SK-N-SH (cell line): ENCODE measurements at regions not wholly inside any gene's neighbourhood (a gene's known extent, or its start where the extent isn't known, plus 50 kb on each side); places are given as distances from the start of the nearest gene placed in this dataset.

Experiments
- CTCF ChIA-PET: fragments of 300-600, 350-600 bp; formaldehyde crosslinking; extraction: SDS; loops from one replicate; lab custom pipeline; 2021; lab: Yijun Ruan, JAX
- POLR2A ChIA-PET: fragments of 350-600 bp; sonication (Branson Sonifier 250); formaldehyde crosslinking; extraction: SDS; loops from one replicate; lab custom pipeline; 2020; ENCODE audit warnings: antibody characterized with exemption, inconsistent platforms; lab: Yijun Ruan, JAX
- DNase-seq: peaks from one replicate; pipeline ENCODE4 v3.0.0; 2012
- H2AFZ ChIP-seq: fragments of 200-600 bp; sonication (generic); 2 replicates; pipeline ENCODE4 v1.8.1; 2016; ENCODE audit warnings: antibody characterized with exemption, mild to moderate bottlenecking, low read depth
- H3F3A ChIP-seq: fragments of 200-600 bp; sonication (generic); replicated peaks from 2 replicates; pipeline ENCODE3; 2016; ENCODE audit warnings: antibody characterized with exemption, mild to moderate bottlenecking; ENCODE audit not compliant: insufficient read depth
- H3K27ac ChIP-seq, 2 experiments: fragments of 200-500 bp in 1 of 2; fragments of 200-600 bp in 1 of 2; sonication (Bioruptor generic) in 1 of 2; sonication (generic), shearing (Covaris generic) in 1 of 2; 2 replicates each; pipeline versions ENCODE4 v1.5.1 to v1.6.1; 2014 to 2016; ENCODE audit warnings: low read depth in 2 of 2, inconsistent platforms in 1 of 2, low read length in 1 of 2, mild to moderate bottlenecking in 1 of 2, mixed read lengths in 1 of 2
- H3K27me3 ChIP-seq: fragments of 200-600 bp; sonication (generic), shearing (Covaris generic); 2 replicates; pipeline ENCODE4 v1.6.1; 2016; ENCODE audit warnings: mixed run types; ENCODE audit not compliant: insufficient read depth
- H3K36me3 ChIP-seq, 2 experiments: fragments of 200-500 bp in 1 of 2; fragments of 200-600 bp in 1 of 2; sonication (Bioruptor generic) in 1 of 2; sonication (generic) in 1 of 2; replicated peaks in 1 of 2; 2 replicates each; pipeline versions ENCODE3 to v1.5.1; 2014 to 2016; ENCODE audit warnings: low read length in 1 of 2, mild to moderate bottlenecking in 1 of 2; ENCODE audit not compliant: insufficient read depth in 2 of 2, control insufficient read depth in 1 of 2
- H3K4me1 ChIP-seq, 2 experiments: fragments of 200-500 bp in 1 of 2; fragments of 200-600 bp in 1 of 2; sonication (Bioruptor generic) in 1 of 2; sonication (generic), shearing (Covaris generic) in 1 of 2; 2 replicates each; pipeline versions ENCODE4 v1.5.1 to v1.6.1; 2014 to 2016; ENCODE audit warnings: low read depth in 1 of 2, low read length in 1 of 2, mixed run types in 1 of 2; ENCODE audit not compliant: insufficient read depth in 2 of 2, control insufficient read depth in 1 of 2
- H3K4me2 ChIP-seq: fragments of 200-600 bp; sonication (generic), shearing (Covaris generic); 2 replicates; pipeline ENCODE4 v1.6.1; 2017; ENCODE audit warnings: mixed run types
- H3K4me3 ChIP-seq, 2 experiments: fragments of 200-500 bp in 1 of 2; fragments of 200-600 bp in 1 of 2; sonication (Bioruptor generic) in 1 of 2; sonication (generic), shearing (Covaris generic) in 1 of 2; 2 replicates each; pipeline versions ENCODE4 v1.5.1 to v1.8.1; 2014 to 2016; ENCODE audit warnings: low read depth in 2 of 2, inconsistent platforms in 1 of 2, low read length in 1 of 2, mild to moderate bottlenecking in 1 of 2, mixed read lengths in 1 of 2, moderate library complexity in 1 of 2
- H3K79me2 ChIP-seq: fragments of 200-600 bp; sonication (generic); 2 replicates; pipeline ENCODE4 v1.8.1; 2017; ENCODE audit warnings: mild to moderate bottlenecking; ENCODE audit not compliant: insufficient read depth
- H3K9ac ChIP-seq: fragments of 200-600 bp; sonication (generic); 2 replicates; pipeline ENCODE4 v1.6.1; 2017; ENCODE audit warnings: mixed run types
- H3K9me2 ChIP-seq: fragments of 200-600 bp; sonication (generic); 2 replicates; pipeline ENCODE4 v1.6.1; 2017; ENCODE audit warnings: mixed run types
- H3K9me3 ChIP-seq: fragments of 200-600 bp; sonication (generic); 2 replicates; pipeline ENCODE4 v1.6.1; 2017; ENCODE audit warnings: mixed run types, mild to moderate bottlenecking, moderate library complexity
- H4K20me1 ChIP-seq: fragments of 200-600 bp; sonication (generic); 2 replicates; pipeline ENCODE4 v1.6.1; 2017; ENCODE audit warnings: mild to moderate bottlenecking, mixed run types; ENCODE audit not compliant: insufficient read depth
- EZH2phosphoT487 ChIP-seq: fragments of 200-600 bp; sonication (generic); IDR thresholded peaks from 2 replicates; pipeline ENCODE4 v1.6.1; 2017; ENCODE audit warnings: low read depth, mixed run types, mild to moderate bottlenecking, antibody characterized with exemption, moderate library complexity, borderline replicate concordance
- FOSL2 ChIP-seq: IDR thresholded peaks from 2 replicates; pipeline ENCODE4 v1.4.0; 2012; ENCODE audit warnings: low read depth, mild to moderate bottlenecking, moderate library complexity, borderline replicate concordance
- FOXJ3 ChIP-seq: sonication (generic); formaldehyde crosslinking; IDR thresholded peaks from 2 replicates; pipeline ENCODE4 v1.5.1; 2020; ENCODE audit warnings: mild to moderate bottlenecking, missing genetic modification reagents
- GABPA ChIP-seq: IDR thresholded peaks from 2 replicates; pipeline ENCODE4 v1.4.0; 2012; ENCODE audit warnings: low read depth, mild to moderate bottlenecking
- MXI1 ChIP-seq: IDR thresholded peaks from 2 replicates; pipeline ENCODE4 v1.6.1; 2012; ENCODE audit warnings: mild to moderate bottlenecking, low read depth, low read length, improper control_type of control experiment
- NRF1 ChIP-seq: IDR thresholded peaks from 2 replicates; pipeline ENCODE4 v1.6.1; 2012; ENCODE audit warnings: low read depth, mild to moderate bottlenecking, low read length
- POLR2AphosphoS5 ChIP-seq: IDR thresholded peaks from 2 replicates; pipeline ENCODE4 v1.6.1; 2012; ENCODE audit warnings: low read depth, low read length
- RAD21 ChIP-seq: IDR thresholded peaks from 2 replicates; pipeline ENCODE4 v1.6.1; 2012; ENCODE audit warnings: mild to moderate bottlenecking, low read length
- RFX5 ChIP-seq: IDR thresholded peaks from 2 replicates; pipeline ENCODE4 v1.6.1; 2012; ENCODE audit warnings: mild to moderate bottlenecking, improper control_type of control experiment, low read length
- RXRA ChIP-seq: IDR thresholded peaks from 2 replicates; pipeline ENCODE4 v1.4.0; 2012; ENCODE audit warnings: low read depth, mild to moderate bottlenecking, borderline replicate concordance
- TAF1 ChIP-seq: IDR thresholded peaks from 2 replicates; pipeline ENCODE4 v1.6.1; 2012; ENCODE audit warnings: low read depth, mild to moderate bottlenecking, low read length, moderate library complexity, borderline replicate concordance
- TCF12 ChIP-seq: IDR thresholded peaks from 2 replicates; pipeline ENCODE4 v1.4.0; 2012
- USF1 ChIP-seq: IDR thresholded peaks from 2 replicates; pipeline ENCODE4 v1.4.0; 2012; ENCODE audit warnings: low read depth, borderline replicate concordance
- ZBTB33 ChIP-seq: IDR thresholded peaks from 2 replicates; pipeline ENCODE4 v1.4.0; 2012; ENCODE audit warnings: low read depth, borderline replicate concordance
- WGBS: methylation state at CpG from one replicate; pipeline ENCODE4 v1.1.6; 2017; ENCODE audit warnings: low lambda C conversion rate; 5-methylcytosine and 5-hydroxymethylcytosine counted together
- TF ChIP-seq, protein P1 (sequence below): fragments of 200-600 bp; sonication (generic); IDR thresholded peaks from 2 replicates; pipeline ENCODE4 v1.6.1; 2017; ENCODE audit warnings: antibody characterized with exemption, mild to moderate bottlenecking, moderate library complexity

DNA sequence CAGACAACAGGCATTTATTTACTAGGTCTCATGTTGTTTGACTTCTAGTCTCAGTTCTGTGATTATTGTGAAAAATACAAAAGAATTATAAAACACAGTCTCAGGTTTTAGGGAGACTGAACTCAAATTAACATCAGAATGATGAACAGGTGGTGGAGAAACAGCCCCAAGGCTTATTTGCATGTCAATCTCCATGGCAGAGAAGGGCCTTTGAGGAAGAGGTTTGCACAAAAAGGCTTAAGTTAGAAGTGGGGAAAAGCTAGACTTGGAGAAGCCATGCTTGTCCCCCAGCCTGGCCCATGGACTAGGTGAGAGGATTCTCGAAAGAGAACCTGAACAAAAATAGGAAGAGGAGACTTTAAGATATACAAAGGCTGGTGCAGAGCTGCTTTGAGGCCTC lies 183.3 kb downstream of the EDN1 start:
- 93% methylated on average over 1 of the region's 1 CpG for whole genome bisulfite sequencing
- Histone ChIP-seq H4K20me1 (no peaks in the 10 kb centered on the region), H3K9me3 (no peaks in the 10 kb centered on the region), H2AFZ (no peak overlapping the region), H3K4me1 (peaks cover 0 to 3% of the 10 kb centered on the region in 2 experiments; a peak in 1 of 4 replicates), H3K4me3 (no peak overlapping the region), H3K9me2 (no peaks in the 10 kb centered on the region), H3F3A (no peaks in the 10 kb centered on the region), H3K27ac (no peak overlapping the region), H3K36me3 (no peaks in the 10 kb centered on the region), H3K27me3 (no peaks in the 10 kb centered on the region), H3K79me2 (no peaks in the 10 kb centered on the region), H3K4me2 (no peak overlapping the region), H3K9ac (no peak overlapping the region)
- TF ChIP-seq FOXJ3 (CRISPR knock-in tag): no peak
- no peak for TF ChIP-seq RAD21
- no peak for TF ChIP-seq RFX5
- no peak for TF ChIP-seq TAF1
- no peak for TF ChIP-seq NRF1
- no peak for TF ChIP-seq TCF12
- TF ChIP-seq GABPA: no peak
- CTCF ChIA-PET: no interaction called here
- DNase-seq: no peak
- POLR2A ChIA-PET: no interaction called here

- Histone ChIP-seq H3K27me3 (no peaks in the 10 kb centered on the region), H3K4me2 (no peak overlapping the region), H3K4me1 (peaks cover 0 to 3% of the 10 kb centered on the region in 2 experiments; a peak in 1 of 4 replicates), H3F3A (no peaks in the 10 kb centered on the region), H3K9me3 (no peaks in the 10 kb centered on the region), H4K20me1 (no peaks in the 10 kb centered on the region), H3K79me2 (no peaks in the 10 kb centered on the region), H3K36me3 (no peaks in the 10 kb centered on the region), H2AFZ (no peak overlapping the region), H3K4me3 (no peak overlapping the region), H3K9ac (no peak overlapping the region), H3K27ac (no peak overlapping the region), H3K9me2 (no peaks in the 10 kb centered on the region)
- no peak for DNase-seq
- ChIA-PET POLR2A (no interaction called here), CTCF (no interaction called here)
- TF ChIP-seq MXI1 (no peak), USF1 (no peak), TAF1 (no peak), POLR2AphosphoS5 (no peak), RAD21 (no peak), RXRA (no peak), FOSL2 (no peak), EZH2phosphoT487 (no peak), ZBTB33 (no peak)
- TF ChIP-seq, protein P1, sequence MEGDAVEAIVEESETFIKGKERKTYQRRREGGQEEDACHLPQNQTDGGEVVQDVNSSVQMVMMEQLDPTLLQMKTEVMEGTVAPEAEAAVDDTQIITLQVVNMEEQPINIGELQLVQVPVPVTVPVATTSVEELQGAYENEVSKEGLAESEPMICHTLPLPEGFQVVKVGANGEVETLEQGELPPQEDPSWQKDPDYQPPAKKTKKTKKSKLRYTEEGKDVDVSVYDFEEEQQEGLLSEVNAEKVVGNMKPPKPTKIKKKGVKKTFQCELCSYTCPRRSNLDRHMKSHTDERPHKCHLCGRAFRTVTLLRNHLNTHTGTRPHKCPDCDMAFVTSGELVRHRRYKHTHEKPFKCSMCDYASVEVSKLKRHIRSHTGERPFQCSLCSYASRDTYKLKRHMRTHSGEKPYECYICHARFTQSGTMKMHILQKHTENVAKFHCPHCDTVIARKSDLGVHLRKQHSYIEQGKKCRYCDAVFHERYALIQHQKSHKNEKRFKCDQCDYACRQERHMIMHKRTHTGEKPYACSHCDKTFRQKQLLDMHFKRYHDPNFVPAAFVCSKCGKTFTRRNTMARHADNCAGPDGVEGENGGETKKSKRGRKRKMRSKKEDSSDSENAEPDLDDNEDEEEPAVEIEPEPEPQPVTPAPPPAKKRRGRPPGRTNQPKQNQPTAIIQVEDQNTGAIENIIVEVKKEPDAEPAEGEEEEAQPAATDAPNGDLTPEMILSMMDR: no peak
- 92% methylated on average over 7 of the region's 7 CpGs for whole genome bisulfite sequencing
These were observed 184.3 kb downstream of the EDN1 start for GRCh38 chr6:12474167-12475140.
